LHCN-M2 (cell line): ENCODE measurements at regions not wholly inside any gene's neighbourhood (a gene's known extent, or its start where the extent isn't known, plus 50 kb on each side); places are given as distances from the start of the nearest gene placed in this dataset.

Source experiments
- DNase-seq: peaks from one replicate; pipeline ENCODE4 v3.0.0-alpha.2; 2012; ENCODE audit warnings: low read depth

DNA sequence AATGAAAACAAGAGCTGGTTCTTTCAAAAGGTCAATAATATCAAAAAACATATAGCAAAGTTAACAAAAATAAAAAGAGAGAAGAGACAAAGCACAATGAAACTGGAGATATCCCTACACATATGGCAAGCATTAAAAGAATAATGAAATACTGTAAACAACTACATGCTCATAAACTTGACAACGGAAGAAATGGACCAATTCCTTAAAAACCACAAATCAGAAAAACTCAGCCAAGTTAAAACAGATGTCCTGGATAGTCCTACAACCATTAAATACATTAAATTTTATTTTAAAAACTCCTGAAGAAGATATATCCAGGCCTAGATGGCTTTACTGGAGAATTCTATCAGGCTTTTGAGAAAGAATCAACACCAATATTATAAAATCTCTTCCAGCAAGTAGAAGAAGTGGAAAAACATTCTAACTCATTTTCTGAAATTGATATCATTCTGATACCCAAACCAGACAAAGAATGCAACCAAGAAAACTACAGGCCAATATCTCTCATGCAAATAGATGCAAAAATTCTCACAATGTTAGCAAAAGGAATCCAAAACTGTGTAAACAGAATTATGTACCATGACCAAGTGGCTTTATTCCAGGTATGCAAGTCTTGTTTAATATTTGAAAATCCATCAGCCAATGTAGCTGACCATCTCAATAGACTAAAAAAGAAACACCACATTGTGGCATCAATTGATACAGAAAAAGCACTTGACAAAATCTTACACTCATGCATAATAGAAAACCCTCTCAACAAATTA lies 56.1 kb upstream of the LRRC7 start:
- DNase-seq, result no peak

GRCh38 chr1:69513601-69514000 lies 54.1 kb upstream of the LRRC7 start:
- no peak for DNase-seq
